PC-3 (cell line): ENCODE measurements at regions not wholly inside any gene's neighbourhood (a gene's known extent, or its start where the extent isn't known, plus 50 kb on each side); places are given as distances from the start of the nearest gene placed in this dataset.

Experiments
- ATAC-seq: fragments of 200-7000 bp; cut with Tn5 transposase; 2 replicates; pipeline ENCODE4 v1.9.1; 2020; ENCODE audit warnings: mild to moderate bottlenecking, moderate library complexity
- BruUV-seq: library from RNA; stranded (reverse); fragments of 400-500 nt; replicated peaks from 2 replicates; lab custom pipeline; 2021; lab: Mats Ljungman, UMichigan
- CTCF ChIA-PET: fragments of 300-600 bp; sonication (Branson Sonifier 250); formaldehyde crosslinking; loops from one replicate; lab custom pipeline; 2022; ENCODE audit warnings: antibody characterized with exemption; lab: Charles Lee
- POLR2A ChIA-PET: fragments of 300-600 bp; sonication (Branson Sonifier 250); formaldehyde crosslinking; loops from one replicate; lab custom pipeline; 2022; ENCODE audit warnings: antibody characterized with exemption; ENCODE audit not compliant: unreplicated experiment; lab: Charles Lee
- DNase-seq: peaks from one replicate; pipeline ENCODE4 v3.0.0-alpha.2; 2015
- H2AFZ ChIP-seq: fragments of 300-600 bp; sonication (generic); 2 replicates; pipeline ENCODE4 v1.6.0; 2016; ENCODE audit warnings: antibody characterized with exemption, low read length
- H3F3A ChIP-seq: fragments of 300-600 bp; sonication (generic); one replicate; pipeline ENCODE4 v1.6.0; 2017; ENCODE audit warnings: antibody characterized with exemption, low read length, control low read depth, mild to moderate bottlenecking; ENCODE audit not compliant: unreplicated experiment
- H3K27ac ChIP-seq: fragments of 300-600 bp; sonication (generic); 2 replicates; pipeline ENCODE4 v1.5.1; 2016; ENCODE audit warnings: mild to moderate bottlenecking, low read length
- H3K27me3 ChIP-seq: fragments of 300-600 bp; sonication (generic); 2 replicates; pipeline ENCODE4 v1.6.1; 2016; ENCODE audit warnings: low read length, mixed read lengths
- H3K36me3 ChIP-seq: fragments of 300-600 bp; sonication (generic); 2 replicates; pipeline ENCODE4 v1.6.1; 2016; ENCODE audit warnings: low read depth, mixed run types, low read length, mixed read lengths
- H3K4me1 ChIP-seq: fragments of 300-600 bp; sonication (generic); 2 replicates; pipeline ENCODE4 v1.5.1; 2016; ENCODE audit warnings: low read length; ENCODE audit not compliant: insufficient read depth
- H3K4me2 ChIP-seq: fragments of 300-600 bp; sonication (generic); 2 replicates; pipeline ENCODE4 v1.6.0; 2016; ENCODE audit warnings: low read length
- H3K4me3 ChIP-seq: fragments of 300-600 bp; sonication (generic); 2 replicates; pipeline ENCODE4 v1.5.1; 2016; ENCODE audit warnings: mild to moderate bottlenecking, low read length, mixed read lengths
- H3K79me2 ChIP-seq: fragments of 300-600 bp; sonication (generic); 2 replicates; pipeline ENCODE4 v1.6.1; 2017; ENCODE audit warnings: low read length, mixed read lengths
- H3K9ac ChIP-seq: fragments of 300-600 bp; sonication (generic); 2 replicates; pipeline ENCODE4 v1.6.0; 2016; ENCODE audit warnings: mild to moderate bottlenecking, low read length
- H3K9me2 ChIP-seq: fragments of 300-600 bp; sonication (generic); replicated peaks from 2 replicates; pipeline ENCODE4 v1.6.1; 2016; ENCODE audit warnings: mixed run types, low read length, mixed read lengths
- H3K9me3 ChIP-seq: fragments of 300-600 bp; sonication (generic); 2 replicates; pipeline ENCODE4 v1.6.1; 2016; ENCODE audit warnings: low read length, mixed read lengths
- H4K20me1 ChIP-seq: fragments of 300-600 bp; sonication (generic); 2 replicates; pipeline ENCODE4 v1.6.1; 2016; ENCODE audit warnings: low read length, mixed read lengths
- EZH2 ChIP-seq: fragments of 300-600 bp; sonication (generic); IDR thresholded peaks from one replicate; pipeline ENCODE4 v1.6.1; 2017; ENCODE audit warnings: antibody characterized with exemption, mild to moderate bottlenecking, low read length; ENCODE audit not compliant: unreplicated experiment
- EZH2phosphoT487 ChIP-seq: fragments of 300-600 bp; sonication (generic); IDR thresholded peaks from 2 replicates; pipeline ENCODE4 v1.6.1; 2018; ENCODE audit warnings: mild to moderate bottlenecking, antibody characterized with exemption, low read length, borderline replicate concordance
- intact Hi-C: fragments of 100-400 bp; cut with micrococcal nuclease; formaldehyde crosslinking; loops from 2 replicates; pipeline ENCODE4 v1.9.0; 2023
- TF ChIP-seq, protein P1 (sequence below): fragments of 300-600 bp; sonication (generic); conservative IDR thresholded peaks from 2 replicates; pipeline ENCODE4 v1.5.1; 2017; ENCODE audit warnings: antibody characterized with exemption, low read depth, mild to moderate bottlenecking, low read length

DNA sequence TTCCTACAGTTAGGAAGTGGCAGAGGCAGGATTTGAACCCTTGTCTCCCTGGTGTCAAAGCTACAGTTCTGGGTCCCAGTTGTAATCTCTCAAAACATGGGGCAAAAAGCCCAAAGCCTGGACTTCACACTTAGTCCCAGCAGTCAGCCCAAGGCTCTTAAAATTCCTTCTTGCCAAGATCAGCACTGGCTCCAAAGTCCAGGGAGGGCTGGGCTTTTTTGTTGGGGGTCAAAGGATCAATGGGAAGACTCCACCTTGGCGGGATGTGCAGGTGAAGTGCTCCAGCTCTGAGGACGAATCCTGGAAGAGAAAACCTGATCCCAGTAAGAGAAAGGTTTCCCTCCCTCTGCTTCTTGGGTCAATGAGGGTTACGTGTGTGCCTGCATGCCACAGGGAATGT, 195.5 kb downstream of the HAPSTR1 start:
- Histone ChIP-seq H3F3A (no peaks in the 10 kb centered on the region), H3K27ac (no peak overlapping the region), H4K20me1 (no peaks in the 10 kb centered on the region), H3K9me3 (no peaks in the 10 kb centered on the region), H3K9me2 (no peaks in the 10 kb centered on the region), H2AFZ (no peak overlapping the region), H3K4me3 (no peak overlapping the region), H3K4me1 (no peaks in the 10 kb centered on the region), H3K79me2 (no peaks in the 10 kb centered on the region), H3K9ac (no peak overlapping the region), H3K36me3 (no peaks in the 10 kb centered on the region), H3K4me2 (no peak overlapping the region), H3K27me3 (0 out of 2 replicates have a peak, but pooled peaks cover 8% of the 10 kb centered on the region)
- CTCF ChIA-PET = no interaction called here
- TF ChIP-seq EZH2 (no peak), EZH2phosphoT487 (no peak)
- TF ChIP-seq, protein P1, sequence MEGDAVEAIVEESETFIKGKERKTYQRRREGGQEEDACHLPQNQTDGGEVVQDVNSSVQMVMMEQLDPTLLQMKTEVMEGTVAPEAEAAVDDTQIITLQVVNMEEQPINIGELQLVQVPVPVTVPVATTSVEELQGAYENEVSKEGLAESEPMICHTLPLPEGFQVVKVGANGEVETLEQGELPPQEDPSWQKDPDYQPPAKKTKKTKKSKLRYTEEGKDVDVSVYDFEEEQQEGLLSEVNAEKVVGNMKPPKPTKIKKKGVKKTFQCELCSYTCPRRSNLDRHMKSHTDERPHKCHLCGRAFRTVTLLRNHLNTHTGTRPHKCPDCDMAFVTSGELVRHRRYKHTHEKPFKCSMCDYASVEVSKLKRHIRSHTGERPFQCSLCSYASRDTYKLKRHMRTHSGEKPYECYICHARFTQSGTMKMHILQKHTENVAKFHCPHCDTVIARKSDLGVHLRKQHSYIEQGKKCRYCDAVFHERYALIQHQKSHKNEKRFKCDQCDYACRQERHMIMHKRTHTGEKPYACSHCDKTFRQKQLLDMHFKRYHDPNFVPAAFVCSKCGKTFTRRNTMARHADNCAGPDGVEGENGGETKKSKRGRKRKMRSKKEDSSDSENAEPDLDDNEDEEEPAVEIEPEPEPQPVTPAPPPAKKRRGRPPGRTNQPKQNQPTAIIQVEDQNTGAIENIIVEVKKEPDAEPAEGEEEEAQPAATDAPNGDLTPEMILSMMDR = no peak
- DNase-seq (no peak), ATAC-seq (no peak)
- intact Hi-C loops = no loop called here
- POLR2A ChIA-PET = no interaction called here
- BruUV-seq = no TSS peak

DNA sequence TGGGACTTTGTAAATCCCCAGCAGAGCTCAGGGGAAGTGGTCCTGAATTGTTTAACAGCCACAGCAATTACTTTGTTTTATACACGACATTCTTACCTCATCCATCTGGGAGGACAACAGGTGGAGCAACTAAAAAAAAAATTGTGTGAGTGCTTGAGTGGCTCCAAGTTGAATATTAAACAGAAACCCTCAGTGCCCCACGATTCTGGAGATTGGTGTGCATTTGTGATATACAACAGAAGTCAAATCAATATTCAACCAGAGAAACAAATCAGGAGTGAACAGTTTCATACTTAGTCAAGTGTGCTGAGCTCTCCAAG, 204.8 kb downstream of the HAPSTR1 start:
- H3K27ac ChIP-seq = no peak overlapping the region
- intact Hi-C loops = no loop called here
- H3K4me3 ChIP-seq = no peak overlapping the region
- no peaks in the 10 kb centered on the region for H3F3A ChIP-seq
- BruUV-seq = no TSS peak
- no peak for DNase-seq
- no peak for TF ChIP-seq EZH2phosphoT487
- TF ChIP-seq, protein P1 = no peak
- TF ChIP-seq EZH2 = no peak
- ChIA-PET CTCF (no interaction called here), POLR2A (no interaction called here)
- H3K4me1 ChIP-seq = no peaks in the 10 kb centered on the region
- H2AFZ ChIP-seq = no peak overlapping the region
- no peaks in the 10 kb centered on the region for H3K9me3 ChIP-seq
- H4K20me1 ChIP-seq = no peaks in the 10 kb centered on the region
- H3K9ac ChIP-seq = no peak overlapping the region
- no peak for ATAC-seq
- H3K27me3 ChIP-seq = peaks cover 3% of the 10 kb centered on the region; the same call in 1 of the 2 replicates
- no peaks in the 10 kb centered on the region for H3K79me2 ChIP-seq
- no peaks in the 10 kb centered on the region for H3K9me2 ChIP-seq
- H3K4me2 ChIP-seq = no peak overlapping the region
- no peaks in the 10 kb centered on the region for H3K36me3 ChIP-seq

DNA sequence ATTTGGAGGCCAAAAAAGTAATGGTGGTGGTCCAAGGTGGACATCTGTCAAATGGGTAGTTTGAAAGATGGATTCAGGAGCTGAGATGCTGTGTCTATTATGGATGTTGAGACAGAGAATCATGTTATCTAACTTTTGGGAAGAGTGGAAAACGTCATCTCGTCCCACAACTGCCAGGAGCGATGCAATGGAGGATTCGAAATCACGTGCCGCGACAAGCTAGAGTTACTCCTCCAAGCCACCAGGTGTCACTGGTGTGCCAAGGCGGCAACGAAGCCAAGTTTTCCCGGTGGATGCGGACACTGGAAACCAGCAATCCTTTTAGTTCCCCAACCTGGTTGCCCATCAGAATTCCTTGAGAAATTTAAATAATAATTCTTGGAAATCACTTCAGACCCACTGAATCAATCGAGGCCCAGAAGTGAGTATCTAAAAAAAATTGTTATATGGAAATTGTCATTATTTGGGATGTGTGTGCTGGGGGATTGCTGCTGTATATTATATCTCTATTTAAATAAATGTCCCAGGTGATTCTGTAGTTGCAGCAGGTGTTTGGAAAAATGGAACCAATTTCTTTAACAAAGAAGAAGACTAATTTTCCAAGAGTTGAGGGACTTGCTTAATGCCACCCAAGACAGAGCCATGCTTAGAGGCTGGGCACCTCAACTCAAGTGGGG, 206.1 kb downstream of the HAPSTR1 start:
- no peak overlapping the region for H2AFZ ChIP-seq
- no peak overlapping the region for H3K4me3 ChIP-seq
- ChIA-PET POLR2A (no interaction called here), CTCF (no interaction called here)
- H3K4me1 ChIP-seq = no peaks in the 10 kb centered on the region
- H3K9me3 ChIP-seq = no peaks in the 10 kb centered on the region
- ATAC-seq = no peak
- H3K4me2 ChIP-seq = no peak overlapping the region
- TF ChIP-seq EZH2 (no peak), EZH2phosphoT487 (no peak)
- TF ChIP-seq, protein P1 = peak; percentile 56
- BruUV-seq = no TSS peak
- H3K27me3 ChIP-seq = peaks cover 5% of the 10 kb centered on the region; the same call in 1 of the 2 replicates
- no peak overlapping the region for H3K9ac ChIP-seq
- peak; percentile 14 for DNase-seq
- H3F3A ChIP-seq = no peaks in the 10 kb centered on the region
- H3K36me3 ChIP-seq = no peaks in the 10 kb centered on the region
- H3K9me2 ChIP-seq = no peaks in the 10 kb centered on the region
- no peaks in the 10 kb centered on the region for H4K20me1 ChIP-seq
- intact Hi-C loops = no loop called here
- no peaks in the 10 kb centered on the region for H3K79me2 ChIP-seq
- H3K27ac ChIP-seq = no peak overlapping the region
